ENCODE measurements at regions not wholly inside any gene's neighbourhood (a gene's known extent, or its start where the extent isn't known, plus 50 kb on each side); places are given as distances from the start of the nearest gene placed in this dataset.

- TF ChIP-seq FOS (IDR thresholded peaks at IDR 0.05; ENCODE audit: borderline replicate concordance, extremely low read depth, insufficient read length) (no peak), EGR1 (IDR thresholded peaks at IDR 0.05; ENCODE audit: borderline replicate concordance in 1 of 2, low read depth in 2 of 2, low read length in 2 of 2) (no peak), EZH2 (IDR thresholded peaks at IDR 0.05; ENCODE audit: borderline replicate concordance, control insufficient read depth, low read depth, low read length) (no peak), RELB (IDR thresholded peaks at IDR 0.05; ENCODE audit: low read depth) (no peak), LARP7 (IDR thresholded peaks at IDR 0.05) (no peak), SREBF2 (IDR thresholded peaks at IDR 0.05; ENCODE audit: low read length) (no peak), TBL1XR1 (IDR thresholded peaks at IDR 0.05; ENCODE audit: low read depth, low read length) (no peak)
Measured at GRCh38 chr11:103688924-103689323, 347.5 kb upstream of the DDI1 start (continued).

- Histone ChIP-seq H3K4me2 (ENCODE audit: control insufficient read depth, insufficient read depth) (no peak overlapping the region), H3K4me3 (no peak overlapping the region), H3K36me3 (ENCODE audit: control insufficient read depth in 2 of 2, insufficient read depth in 2 of 2, low read length in 1 of 2) (no peaks in the 10 kb centered on the region), H3K79me2 (ENCODE audit: control insufficient read depth, insufficient read depth, low read length) (no peaks in the 10 kb centered on the region), H4K20me1 (ENCODE audit: control insufficient read depth, insufficient read depth) (no peaks in the 10 kb centered on the region), H3K4me1 (ENCODE audit: control insufficient read depth, insufficient read depth, low read length) (no peaks in the 10 kb centered on the region), H3K27me3 (replicated peaks in 1 of 2; ENCODE audit: control insufficient read depth in 2 of 2, insufficient read depth in 2 of 2, low read length in 1 of 2) (no peaks in the 10 kb centered on the region; a peak in 1 of 4 replicates), H3K27ac (ENCODE audit: control insufficient read depth, insufficient read depth) (no peak overlapping the region), H2AFZ (ENCODE audit: control insufficient read depth, low read depth, low read length) (no peak overlapping the region), H3K9ac (ENCODE audit: control insufficient read depth, insufficient read depth, low read length) (no peak overlapping the region), H3K9me3 (replicated peaks; ENCODE audit: control insufficient read depth, insufficient read depth, low read length) (no peaks in the 10 kb centered on the region)
- ChIA-PET RAD21 (ENCODE audit: unreplicated experiment) (no interaction called here), SMC1A (ENCODE audit: uncharacterized antibody, unreplicated experiment) (no interaction called here), POLR2A (no interaction called here), CTCF (no interaction called here)
- no peak for DNase-seq (ENCODE audit: low read depth, low spot score)
- BruUV-seq (replicated peaks): no TSS peak
- FAIRE-seq: no peak
- in situ Hi-C loops (cut with MboI) (no loop called here), intact Hi-C loops (cut with micrococcal nuclease; ENCODE audit: unreplicated experiment) (no loop called here)
- no peak for ATAC-seq
- WGBS (ENCODE audit: insufficient coverage, insufficient replicate concordance, low lambda C conversion rate, missing lambda C conversion rate): 30% methylated on average over 1 of the region's 1 CpG
- TF ChIP-seq NRF1 (conservative IDR thresholded peaks at IDR 0.05; ENCODE audit: low read depth, low read length): no peak
- no peak for TF ChIP-seq FOXK2 (IDR thresholded peaks at IDR 0.05)
- TF ChIP-seq PBX3 (IDR thresholded peaks at IDR 0.05; ENCODE audit: insufficient replicate concordance, low read depth, low read length): no peak
- no peak for TF ChIP-seq CUX1 (IDR thresholded peaks at IDR 0.05; ENCODE audit: insufficient replicate concordance, low read depth, low read length)
- TF ChIP-seq SKIL (IDR thresholded peaks at IDR 0.05; ENCODE audit: low read depth, poor library complexity, severe bottlenecking): no peak
- TF ChIP-seq NR2C1 (IDR thresholded peaks at IDR 0.05): no peak
- TF ChIP-seq JUND (IDR thresholded peaks at IDR 0.05; ENCODE audit: low read depth, low read length): no peak
Measured at GRCh38 chr11:103690356-103690755, 346.1 kb upstream of the DDI1 start.

All from GM12878 (cell line).